GM10266 (cell line): ENCODE measurements at regions not wholly inside any gene's neighbourhood (a gene's known extent, or its start where the extent isn't known, plus 50 kb on each side); places are given as distances from the start of the nearest gene placed in this dataset.
"Not testable (repeated sequence)": the region's sequence is repeated elsewhere in the genome, so short reads cannot be mapped to it uniquely, and the experiment has no call there.

ENCODE experiments used
- DNase-seq: peaks from one replicate; pipeline ENCODE4 v3.0.0; 2012; ENCODE audit errors: extremely low spot score
- CTCF ChIP-seq: IDR thresholded peaks from 2 replicates; pipeline ENCODE4 v1.5.1; 2012; ENCODE audit warnings: mild to moderate bottlenecking, low read depth; ENCODE audit not compliant: control insufficient read depth, insufficient read depth; ENCODE audit errors: missing control alignments

DNA sequence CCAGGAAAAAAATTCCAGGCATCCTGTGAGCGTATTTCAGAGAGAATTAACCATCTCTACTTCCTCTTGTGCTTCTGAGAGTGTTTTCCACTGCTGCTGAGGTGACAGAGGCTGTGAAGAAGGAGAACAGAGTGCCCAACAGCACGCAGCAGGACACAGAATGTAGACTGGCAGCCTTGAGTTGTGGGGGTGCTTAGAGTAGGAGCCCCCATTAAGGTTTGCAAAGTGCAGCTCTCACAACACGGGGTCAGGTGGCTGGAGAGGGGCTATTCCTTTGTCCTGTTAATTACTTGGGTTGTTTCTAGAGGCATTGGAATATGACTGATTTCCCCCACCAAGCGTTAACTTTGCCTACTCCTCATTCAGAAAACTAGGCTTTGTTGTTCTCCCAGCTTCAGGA, 370.6 kb downstream of the TSHZ3 start:
- DNase-seq: no peak
- TF ChIP-seq CTCF: no peak

GRCh38 chr19:30969591-30969990, 379.6 kb downstream of the TSHZ3 start:
- no peak for TF ChIP-seq CTCF
- DNase-seq: no peak

- DNase-seq: no peak
- TF ChIP-seq CTCF: no peak
Measured at GRCh38 chr19:30968841-30969399, 380.3 kb downstream of the TSHZ3 start.

DNA sequence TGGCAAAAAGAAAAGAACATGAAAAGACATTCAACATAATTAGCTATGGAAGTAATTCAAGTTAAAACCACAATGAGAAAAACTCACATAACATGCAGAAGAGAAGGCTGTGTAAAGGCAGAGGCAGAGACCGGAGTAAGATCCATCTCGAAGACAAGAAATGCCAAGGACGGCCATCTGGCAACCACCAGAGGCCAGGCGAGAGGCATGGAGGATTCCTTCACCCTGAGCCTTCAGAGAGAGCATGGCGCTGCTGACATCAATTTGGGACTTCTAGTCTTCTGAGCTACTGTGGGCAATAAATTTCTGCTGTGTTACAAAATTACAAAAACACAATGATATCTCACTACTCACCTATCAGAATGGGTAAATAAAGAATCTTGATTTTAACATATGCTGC, 381.0 kb downstream of the TSHZ3 start:
- no peak for TF ChIP-seq CTCF
- DNase-seq: no peak

DNA sequence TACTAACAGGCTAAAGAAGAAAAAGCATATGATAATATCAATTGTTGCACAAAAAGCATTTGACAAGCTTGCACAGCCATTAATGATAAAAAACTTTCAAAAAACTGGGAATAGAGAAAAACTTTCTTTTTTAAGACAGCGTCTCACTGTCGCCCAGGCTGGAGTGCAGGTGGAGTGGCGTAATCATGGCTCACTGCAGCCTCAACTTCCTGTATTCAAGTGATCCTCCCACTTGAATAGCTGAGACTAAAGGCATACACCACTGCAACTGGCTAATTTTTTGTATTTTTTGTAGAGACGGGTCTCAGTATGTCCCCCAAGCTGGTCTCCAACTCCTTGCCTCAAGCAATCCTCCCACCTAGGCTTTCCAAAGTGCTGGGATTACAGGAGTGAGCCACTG, 382.8 kb downstream of the TSHZ3 start:
- TF ChIP-seq CTCF: no peak
- no peak for DNase-seq

- TF ChIP-seq CTCF: no peak
- no peak for DNase-seq
Measured at GRCh38 chr19:30959011-30959410, 390.2 kb downstream of the TSHZ3 start.

DNA sequence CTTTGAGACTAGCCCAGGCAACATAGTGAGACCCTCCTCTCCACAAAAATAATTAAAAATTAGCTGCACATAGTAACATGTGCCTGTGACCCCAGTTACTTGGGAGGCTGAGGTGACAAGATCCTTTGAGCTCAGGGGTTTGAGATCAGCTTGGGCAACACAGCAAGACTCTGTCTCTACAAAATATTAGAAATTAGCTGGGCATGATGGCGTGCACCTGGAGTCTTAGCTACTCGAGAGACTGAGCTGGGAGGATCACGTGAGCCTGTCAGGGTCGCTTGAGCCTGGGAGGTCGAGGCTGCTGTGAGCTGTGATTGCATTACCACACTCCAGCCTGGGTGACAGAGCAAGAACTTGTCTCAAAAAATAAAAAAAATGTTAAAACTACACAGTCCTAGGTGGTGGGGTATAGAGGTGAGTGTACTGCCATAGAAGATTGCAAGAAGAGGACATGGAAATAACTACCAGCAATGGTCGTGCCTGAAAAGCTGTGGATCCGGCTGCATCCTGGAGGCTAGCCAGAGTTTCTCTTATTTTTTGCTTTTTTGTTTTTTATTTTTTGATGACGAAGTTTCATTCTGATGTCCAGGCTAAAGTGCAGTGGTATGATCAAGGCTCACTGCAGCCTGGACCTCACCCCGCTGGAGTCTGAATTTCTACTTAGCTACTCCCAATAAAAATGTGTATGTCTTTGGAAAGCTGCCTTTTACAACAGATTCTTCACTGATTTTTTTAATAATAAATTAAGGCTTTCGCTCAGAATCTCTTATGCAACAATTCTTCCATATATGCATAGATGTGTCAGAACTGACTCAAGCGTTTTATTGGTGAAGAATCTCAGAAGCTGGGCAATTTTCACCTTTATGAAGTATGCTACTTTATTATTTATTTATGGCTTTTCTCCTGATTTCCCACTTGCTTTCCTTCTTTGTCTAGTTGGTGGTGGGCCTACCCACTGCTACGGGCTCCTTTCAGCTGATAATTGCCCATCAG, 393.8 kb downstream of the TSHZ3 start:
- no peak for DNase-seq
- TF ChIP-seq CTCF: no peak

GRCh38 chr19:30944276-30944932, 404.8 kb downstream of the TSHZ3 start:
- not testable (repeated sequence) for DNase-seq
